ENCODE measurements at regions not wholly inside any gene's neighbourhood (a gene's known extent, or its start where the extent isn't known, plus 50 kb on each side); places are given as distances from the start of the nearest gene placed in this dataset.

DNA sequence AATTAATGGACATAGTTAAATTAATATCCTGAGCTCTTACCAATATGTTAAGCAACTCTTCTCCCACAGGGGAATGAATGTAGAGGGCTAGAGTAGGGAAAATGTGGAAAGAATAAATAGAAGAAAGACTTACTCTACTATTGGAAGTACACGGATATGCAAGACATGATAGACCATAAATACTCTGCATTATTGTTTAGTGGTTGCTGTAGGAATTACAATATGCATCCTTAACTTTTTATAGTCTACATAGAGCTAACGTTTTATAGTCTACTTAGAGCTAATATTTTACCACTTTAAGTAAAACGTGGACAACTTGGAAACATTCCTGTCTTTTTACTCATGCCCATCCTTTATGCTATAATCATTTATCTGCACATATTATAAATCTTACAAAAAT, 163.8 kb upstream of the GALNT5 start:
- Histone ChIP-seq H3K9me3 (ENCODE audit: low read length) (no peaks in the 10 kb centered on the region), H3K9ac (ENCODE audit: low read length) (no peak overlapping the region), H3F3A (ENCODE audit: insufficient read depth, low read length) (no peaks in the 10 kb centered on the region), H3K4me2 (ENCODE audit: low read length) (no peak overlapping the region), H3K36me3 (ENCODE audit: insufficient read depth, low read length) (no peaks in the 10 kb centered on the region), H3K27me3 (ENCODE audit: insufficient read depth, low read length) (no peaks in the 10 kb centered on the region), H3K9me2 (ENCODE audit: low read depth, low read length) (no peaks in the 10 kb centered on the region), H3K79me2 (ENCODE audit: insufficient read depth, low read length) (no peaks in the 10 kb centered on the region), H3K4me3 (ENCODE audit: low read depth, low read length, poor library complexity, severe bottlenecking) (no peak overlapping the region), H4K20me1 (ENCODE audit: insufficient read depth, low read length) (no peaks in the 10 kb centered on the region), H2AFZ (ENCODE audit: low read length) (no peak overlapping the region), H3K4me1 (ENCODE audit: insufficient read depth, low read length, severe bottlenecking) (no peaks in the 10 kb centered on the region), H3K27ac (ENCODE audit: low read depth, low read length, poor library complexity, severe bottlenecking) (no peak overlapping the region)
- TF ChIP-seq CTCF (IDR thresholded peaks at IDR 0.05; ENCODE audit: low read length) (no peak), EZH2 (IDR thresholded peaks at IDR 0.05; ENCODE audit: borderline replicate concordance, low read length) (no peak)

GRCh38 chr2:157105372-157105771, 152.1 kb upstream of the GALNT5 start:
- Histone ChIP-seq H3K9ac (ENCODE audit: low read length) (no peak overlapping the region), H3K27ac (ENCODE audit: low read depth, low read length, poor library complexity, severe bottlenecking) (no peak overlapping the region)
- no peak for TF ChIP-seq EZH2 (IDR thresholded peaks at IDR 0.05; ENCODE audit: borderline replicate concordance, low read length)
- no peak for TF ChIP-seq CTCF (IDR thresholded peaks at IDR 0.05; ENCODE audit: low read length)

GRCh38 chr2:157106950-157107349, 150.6 kb upstream of the GALNT5 start:
- H3K4me3 ChIP-seq (ENCODE audit: low read depth, low read length, poor library complexity, severe bottlenecking) = no peak overlapping the region
- H3K79me2 ChIP-seq (ENCODE audit: insufficient read depth, low read length) = no peaks in the 10 kb centered on the region
- no peaks in the 10 kb centered on the region for H3K4me1 ChIP-seq (ENCODE audit: insufficient read depth, low read length, severe bottlenecking)
- no peak overlapping the region for H3K9ac ChIP-seq (ENCODE audit: low read length)
- no peak overlapping the region for H3K4me2 ChIP-seq (ENCODE audit: low read length)
- no peaks in the 10 kb centered on the region for H3K9me3 ChIP-seq (ENCODE audit: low read length)
- no peaks in the 10 kb centered on the region for H3K36me3 ChIP-seq (ENCODE audit: insufficient read depth, low read length)
- no peak overlapping the region for H2AFZ ChIP-seq (ENCODE audit: low read length)
- no peak overlapping the region for H3K27ac ChIP-seq (ENCODE audit: low read depth, low read length, poor library complexity, severe bottlenecking)
- no peaks in the 10 kb centered on the region for H3K9me2 ChIP-seq (ENCODE audit: low read depth, low read length)
- no peaks in the 10 kb centered on the region for H3K27me3 ChIP-seq (ENCODE audit: insufficient read depth, low read length)
- H3F3A ChIP-seq (ENCODE audit: insufficient read depth, low read length) = no peaks in the 10 kb centered on the region
- H4K20me1 ChIP-seq (ENCODE audit: insufficient read depth, low read length) = no peaks in the 10 kb centered on the region
- TF ChIP-seq EZH2 (IDR thresholded peaks at IDR 0.05; ENCODE audit: borderline replicate concordance, low read length) = no peak

More at GRCh38 chr2:157105372-157105771, 152.1 kb upstream of the GALNT5 start:
- Histone ChIP-seq H3K27me3 (ENCODE audit: insufficient read depth, low read length) (no peaks in the 10 kb centered on the region), H3K9me3 (ENCODE audit: low read length) (no peaks in the 10 kb centered on the region), H3K4me1 (ENCODE audit: insufficient read depth, low read length, severe bottlenecking) (no peaks in the 10 kb centered on the region), H3K36me3 (ENCODE audit: insufficient read depth, low read length) (no peaks in the 10 kb centered on the region), H3K79me2 (ENCODE audit: insufficient read depth, low read length) (no peaks in the 10 kb centered on the region), H3F3A (ENCODE audit: insufficient read depth, low read length) (no peaks in the 10 kb centered on the region), H3K9me2 (ENCODE audit: low read depth, low read length) (no peaks in the 10 kb centered on the region), H2AFZ (ENCODE audit: low read length) (no peak overlapping the region), H3K4me3 (ENCODE audit: low read depth, low read length, poor library complexity, severe bottlenecking) (no peak overlapping the region), H3K4me2 (ENCODE audit: low read length) (no peak overlapping the region), H4K20me1 (ENCODE audit: insufficient read depth, low read length) (no peaks in the 10 kb centered on the region)

DNA sequence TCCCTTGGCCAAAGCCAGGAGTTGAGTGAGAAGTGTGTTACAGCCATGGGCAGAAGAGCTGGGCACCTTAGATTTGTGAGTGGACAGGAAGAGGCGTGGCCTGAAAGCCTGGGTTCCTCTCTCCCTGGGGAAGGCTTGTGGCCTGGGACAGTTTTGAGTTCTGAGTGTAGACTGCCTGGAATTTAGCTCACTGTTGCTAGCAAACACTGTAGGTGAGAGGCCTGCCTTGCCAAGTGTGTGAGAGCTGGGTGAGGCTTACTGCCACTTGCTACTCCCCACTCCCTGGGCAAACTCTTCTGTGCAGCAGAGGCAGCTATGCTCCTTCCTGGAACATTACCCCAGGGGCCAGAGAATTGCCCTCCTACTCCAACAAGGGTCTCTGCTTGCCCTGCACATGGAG, 150.0 kb upstream of the GALNT5 start:
- Histone ChIP-seq H3K9me3 (ENCODE audit: low read length) (no peaks in the 10 kb centered on the region), H3K27me3 (ENCODE audit: insufficient read depth, low read length) (no peaks in the 10 kb centered on the region), H3K9ac (ENCODE audit: low read length) (no peak overlapping the region), H3K27ac (ENCODE audit: low read depth, low read length, poor library complexity, severe bottlenecking) (no peak overlapping the region), H4K20me1 (ENCODE audit: insufficient read depth, low read length) (no peaks in the 10 kb centered on the region), H2AFZ (ENCODE audit: low read length) (no peak overlapping the region), H3F3A (ENCODE audit: insufficient read depth, low read length) (no peaks in the 10 kb centered on the region), H3K36me3 (ENCODE audit: insufficient read depth, low read length) (no peaks in the 10 kb centered on the region), H3K79me2 (ENCODE audit: insufficient read depth, low read length) (no peaks in the 10 kb centered on the region), H3K4me3 (ENCODE audit: low read depth, low read length, poor library complexity, severe bottlenecking) (no peak overlapping the region), H3K4me1 (ENCODE audit: insufficient read depth, low read length, severe bottlenecking) (no peaks in the 10 kb centered on the region), H3K4me2 (ENCODE audit: low read length) (no peak overlapping the region), H3K9me2 (ENCODE audit: low read depth, low read length) (no peaks in the 10 kb centered on the region)
- no peak for TF ChIP-seq EZH2 (IDR thresholded peaks at IDR 0.05; ENCODE audit: borderline replicate concordance, low read length)
- no peak for TF ChIP-seq CTCF (IDR thresholded peaks at IDR 0.05; ENCODE audit: low read length)

Data from OCI-LY1 (cell line).